GM12878 (cell line): ENCODE measurements at regions not wholly inside any gene's neighbourhood (a gene's known extent, or its start where the extent isn't known, plus 50 kb on each side); places are given as distances from the start of the nearest gene placed in this dataset.

Experiments used
- ATAC-seq: fragments of 200-7000 bp; cut with Tn5 transposase; 3 replicates; pipeline ENCODE4 v1.9.1; 2020; ENCODE audit warnings: mild to moderate bottlenecking, moderate library complexity
- BruUV-seq: library from RNA; stranded (reverse); fragments of 400-500 nt; replicated peaks from 2 replicates; lab custom pipeline; 2021; lab: Mats Ljungman, UMichigan
- CTCF ChIA-PET: fragments of 300-600 bp; sonication (Branson Sonifier 250); formaldehyde crosslinking; extraction: SDS; loops from one replicate; lab custom pipeline; 2021; ENCODE audit warnings: inconsistent platforms; lab: Yijun Ruan, JAX
- POLR2A ChIA-PET: fragments of 350-600 bp; formaldehyde crosslinking; extraction: SDS; loops from one replicate; lab custom pipeline; 2021; ENCODE audit warnings: inconsistent platforms; lab: Charles Lee
- RAD21 ChIA-PET: fragments of 300-600 bp; sonication (Branson Sonifier 250); formaldehyde crosslinking; loops from one replicate; lab custom pipeline; 2023; ENCODE audit warnings: antibody characterized with exemption; ENCODE audit not compliant: unreplicated experiment; lab: Charles Lee
- SMC1A ChIA-PET: fragments of 300-600 bp; sonication (Branson Sonifier 250); formaldehyde crosslinking; loops from one replicate; lab custom pipeline; 2023; ENCODE audit not compliant: unreplicated experiment, uncharacterized antibody; lab: Charles Lee
- DNase-seq: peaks from one replicate; pipeline ENCODE4 v3.0.0-alpha.2; 2011; ENCODE audit warnings: low read depth, low spot score
- FAIRE-seq: peaks from 3 replicates; lab custom pipeline; 2011; peaks lifted over from hg19 to GRCh38; lab: Jason Lieb, UNC
- H2AFZ ChIP-seq: 2 replicates; pipeline ENCODE4 v1.6.0; 2011; ENCODE audit warnings: low read depth, low read length, control low read depth; ENCODE audit not compliant: control insufficient read depth
- H3K27ac ChIP-seq: 2 replicates; pipeline ENCODE4 v1.5.1; 2011; ENCODE audit warnings: control low read depth; ENCODE audit not compliant: control insufficient read depth, insufficient read depth
- H3K27me3 ChIP-seq, 2 experiments: replicated peaks in 1 of 2; 2 replicates each; pipeline versions ENCODE4 v1.6.0 to v1.6.1; 2011; ENCODE audit warnings: low read length in 1 of 2; ENCODE audit not compliant: control insufficient read depth in 2 of 2, insufficient read depth in 2 of 2
- H3K36me3 ChIP-seq, 2 experiments: 2 replicates each; pipeline ENCODE4 v1.5.1; 2011; ENCODE audit warnings: low read length in 1 of 2; ENCODE audit not compliant: control insufficient read depth in 2 of 2, insufficient read depth in 2 of 2
- H3K4me1 ChIP-seq: 2 replicates; pipeline ENCODE4 v1.6.1; 2011; ENCODE audit warnings: mild to moderate bottlenecking, low read length, moderate library complexity, mixed read lengths; ENCODE audit not compliant: control insufficient read depth, insufficient read depth
- H3K4me2 ChIP-seq: 2 replicates; pipeline ENCODE4 v1.6.0; 2011; ENCODE audit warnings: control low read depth; ENCODE audit not compliant: control insufficient read depth, insufficient read depth
- H3K4me3 ChIP-seq: fragments of 200-600 bp; sonication (generic); 2 replicates; pipeline ENCODE4 v1.5.1; 2016
- H3K79me2 ChIP-seq: 2 replicates; pipeline ENCODE4 v1.6.0; 2011; ENCODE audit warnings: low read length; ENCODE audit not compliant: control insufficient read depth, insufficient read depth
- H3K9ac ChIP-seq: 2 replicates; pipeline ENCODE4 v1.8.0; 2011; ENCODE audit warnings: low read length, control low read depth, mixed read lengths; ENCODE audit not compliant: control insufficient read depth, insufficient read depth
- H3K9me3 ChIP-seq: replicated peaks from 3 replicates; pipeline ENCODE4 v1.5.1; 2011; ENCODE audit warnings: mild to moderate bottlenecking, low read length; ENCODE audit not compliant: control insufficient read depth, insufficient read depth
- H4K20me1 ChIP-seq: 2 replicates; pipeline ENCODE4 v1.6.0; 2011; ENCODE audit not compliant: control insufficient read depth, insufficient read depth
- BCL11A ChIP-seq: IDR thresholded peaks from 2 replicates; pipeline ENCODE4 v1.6.1; 2011; ENCODE audit warnings: low read depth, low read length
- ETV6 ChIP-seq, 2 experiments: fragments of 450-650 bp in 1 of 2; IDR thresholded peaks in 1 of 2; conservative IDR thresholded peaks in 1 of 2; 2 replicates each; pipeline ENCODE4 v1.6.1; 2014; ENCODE audit warnings: antibody characterized with exemption in 1 of 2, borderline replicate concordance in 1 of 2, low read depth in 1 of 2, mild to moderate bottlenecking in 1 of 2, moderate library complexity in 1 of 2
- HDAC6 ChIP-seq: fragments of 200-600 bp; sonication (generic); IDR thresholded peaks from one replicate; pipeline ENCODE4 v1.8.0; 2017; ENCODE audit warnings: antibody characterized with exemption; ENCODE audit not compliant: unreplicated experiment
- NR2C2 ChIP-seq: IDR thresholded peaks from 2 replicates; pipeline ENCODE4 v1.6.1; 2011; ENCODE audit warnings: borderline replicate concordance, low read depth; ENCODE audit not compliant: control insufficient read depth, insufficient read length
- POLR2A ChIP-seq: IDR thresholded peaks from 2 replicates; pipeline ENCODE4 v1.6.1; 2011; ENCODE audit warnings: low read depth, mild to moderate bottlenecking, low read length
- RB1 ChIP-seq: fragments of 450-650 bp; formaldehyde crosslinking; IDR thresholded peaks from 2 replicates; pipeline ENCODE4 v1.6.1; 2017; ENCODE audit warnings: mild to moderate bottlenecking, borderline replicate concordance
- RBBP5 ChIP-seq: fragments of 200-600 bp; sonication (generic); conservative IDR thresholded peaks from 2 replicates; pipeline ENCODE4 v1.6.1; 2016
- SMAD1 ChIP-seq: fragments of 450-650 bp; IDR thresholded peaks from 2 replicates; pipeline ENCODE4 v1.6.1; 2018; ENCODE audit warnings: mild to moderate bottlenecking, low read depth; ENCODE audit not compliant: partially characterized antibody
- STAT3 ChIP-seq: IDR thresholded peaks from 2 replicates; pipeline ENCODE4 v1.6.1; 2011; ENCODE audit warnings: low read depth, low read length, improper control_type of control experiment
- WGBS: methylation state at CpG from one replicate; pipeline ENCODE4 v1.1.6; 2016; ENCODE audit warnings: low lambda C conversion rate; ENCODE audit not compliant: insufficient replicate concordance, insufficient coverage; ENCODE audit errors: missing lambda C conversion rate; 5-methylcytosine and 5-hydroxymethylcytosine counted together
- in situ Hi-C: fragments of 300-500 bp; cut with MboI; formaldehyde crosslinking; loops from 9 replicates; pipeline ENCODE4 v1.14.3; 2018; ENCODE audit warnings: mixed read lengths
- intact Hi-C: fragments of 100-400 bp; cut with micrococcal nuclease; formaldehyde crosslinking; loops from one replicate; pipeline ENCODE4 v1.14.2; 2022; ENCODE audit not compliant: unreplicated experiment
- TF ChIP-seq, protein P1 (sequence below): IDR thresholded peaks from 2 replicates; pipeline ENCODE4 v1.6.1; 2011; ENCODE audit warnings: borderline replicate concordance, low read depth, mild to moderate bottlenecking, moderate library complexity, low read length; ENCODE audit not compliant: insufficient read depth, poor library complexity, severe bottlenecking
- TF ChIP-seq, protein P2 (sequence below): fragments of 450-650 bp; formaldehyde crosslinking; IDR thresholded peaks from 2 replicates; pipeline ENCODE4 v1.4.0; 2022; ENCODE audit warnings: mild to moderate bottlenecking, moderate library complexity
- TF ChIP-seq, protein P3 (sequence below): IDR thresholded peaks from 2 replicates; pipeline ENCODE4 v1.6.1; 2011; ENCODE audit warnings: mild to moderate bottlenecking, low read depth, low read length, moderate library complexity; ENCODE audit not compliant: insufficient replicate concordance
- TF ChIP-seq, protein P4 (sequence below): fragments of 150-350 bp; IDR thresholded peaks from 2 replicates; pipeline ENCODE4 v1.6.1; 2014; ENCODE audit warnings: mild to moderate bottlenecking, low read depth, low read length

DNA sequence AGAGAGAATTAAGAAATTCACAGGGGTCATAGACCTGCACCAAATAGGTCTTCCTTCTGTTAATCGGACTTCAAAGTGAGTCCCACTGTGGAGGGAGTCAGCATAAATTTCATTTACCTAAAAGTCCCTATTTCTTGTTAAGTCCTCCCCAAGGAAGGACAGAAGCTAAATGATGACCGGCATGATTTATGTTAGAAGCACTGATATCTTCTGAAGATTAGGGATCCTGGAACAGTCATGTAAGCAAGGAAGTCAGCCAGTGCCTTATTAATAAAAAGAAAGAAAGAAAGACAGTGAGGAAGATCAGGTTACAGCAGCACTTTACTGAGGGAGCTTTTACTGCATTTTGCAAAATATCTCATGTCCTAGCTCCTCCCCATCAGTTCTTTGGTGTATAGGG, 287.5 kb downstream of the FOXG1 start:
- no peak overlapping the region for H3K4me3 ChIP-seq
- DNase-seq (no peak), FAIRE-seq (no peak), ATAC-seq (no peak)
- no peak overlapping the region for H3K27ac ChIP-seq
- POLR2A ChIA-PET: no interaction called here
- H3K9ac ChIP-seq: no peak overlapping the region
- no peak overlapping the region for H2AFZ ChIP-seq
- WGBS: 14% methylated on average over 2 of the region's 2 CpGs
- no TSS peak for BruUV-seq
- no peaks in the 10 kb centered on the region for H4K20me1 ChIP-seq
- intact Hi-C loops (no loop called here), in situ Hi-C loops (no loop called here)
- H3K9me3 ChIP-seq: no peaks in the 10 kb centered on the region
- RAD21 ChIA-PET: no interaction called here
- H3K27me3 ChIP-seq: no peaks in the 10 kb centered on the region
- SMC1A ChIA-PET: no interaction called here
- H3K79me2 ChIP-seq: no peaks in the 10 kb centered on the region
- H3K36me3 ChIP-seq: no peaks in the 10 kb centered on the region
- CTCF ChIA-PET: no interaction called here
- H3K4me2 ChIP-seq: no peak overlapping the region
- no peaks in the 10 kb centered on the region for H3K4me1 ChIP-seq
- TF ChIP-seq NR2C2 (no peak), HDAC6 (no peak), POLR2A (no peak), BCL11A (no peak), RBBP5 (no peak), STAT3 (no peak), SMAD1 (no peak), RB1 (no peak), ETV6 (conservative IDR thresholded peaks at IDR 0.05 in 1 of 2, IDR thresholded peaks at IDR 0.05 in 1 of 2; ENCODE audit: borderline replicate concordance in 1 of 2, low read depth in 1 of 2) (no peak)
- TF ChIP-seq, protein P1, sequence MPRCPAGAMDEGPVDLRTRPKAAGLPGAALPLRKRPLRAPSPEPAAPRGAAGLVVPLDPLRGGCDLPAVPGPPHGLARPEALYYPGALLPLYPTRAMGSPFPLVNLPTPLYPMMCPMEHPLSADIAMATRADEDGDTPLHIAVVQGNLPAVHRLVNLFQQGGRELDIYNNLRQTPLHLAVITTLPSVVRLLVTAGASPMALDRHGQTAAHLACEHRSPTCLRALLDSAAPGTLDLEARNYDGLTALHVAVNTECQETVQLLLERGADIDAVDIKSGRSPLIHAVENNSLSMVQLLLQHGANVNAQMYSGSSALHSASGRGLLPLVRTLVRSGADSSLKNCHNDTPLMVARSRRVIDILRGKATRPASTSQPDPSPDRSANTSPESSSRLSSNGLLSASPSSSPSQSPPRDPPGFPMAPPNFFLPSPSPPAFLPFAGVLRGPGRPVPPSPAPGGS: no peak
- TF ChIP-seq, protein P2, sequence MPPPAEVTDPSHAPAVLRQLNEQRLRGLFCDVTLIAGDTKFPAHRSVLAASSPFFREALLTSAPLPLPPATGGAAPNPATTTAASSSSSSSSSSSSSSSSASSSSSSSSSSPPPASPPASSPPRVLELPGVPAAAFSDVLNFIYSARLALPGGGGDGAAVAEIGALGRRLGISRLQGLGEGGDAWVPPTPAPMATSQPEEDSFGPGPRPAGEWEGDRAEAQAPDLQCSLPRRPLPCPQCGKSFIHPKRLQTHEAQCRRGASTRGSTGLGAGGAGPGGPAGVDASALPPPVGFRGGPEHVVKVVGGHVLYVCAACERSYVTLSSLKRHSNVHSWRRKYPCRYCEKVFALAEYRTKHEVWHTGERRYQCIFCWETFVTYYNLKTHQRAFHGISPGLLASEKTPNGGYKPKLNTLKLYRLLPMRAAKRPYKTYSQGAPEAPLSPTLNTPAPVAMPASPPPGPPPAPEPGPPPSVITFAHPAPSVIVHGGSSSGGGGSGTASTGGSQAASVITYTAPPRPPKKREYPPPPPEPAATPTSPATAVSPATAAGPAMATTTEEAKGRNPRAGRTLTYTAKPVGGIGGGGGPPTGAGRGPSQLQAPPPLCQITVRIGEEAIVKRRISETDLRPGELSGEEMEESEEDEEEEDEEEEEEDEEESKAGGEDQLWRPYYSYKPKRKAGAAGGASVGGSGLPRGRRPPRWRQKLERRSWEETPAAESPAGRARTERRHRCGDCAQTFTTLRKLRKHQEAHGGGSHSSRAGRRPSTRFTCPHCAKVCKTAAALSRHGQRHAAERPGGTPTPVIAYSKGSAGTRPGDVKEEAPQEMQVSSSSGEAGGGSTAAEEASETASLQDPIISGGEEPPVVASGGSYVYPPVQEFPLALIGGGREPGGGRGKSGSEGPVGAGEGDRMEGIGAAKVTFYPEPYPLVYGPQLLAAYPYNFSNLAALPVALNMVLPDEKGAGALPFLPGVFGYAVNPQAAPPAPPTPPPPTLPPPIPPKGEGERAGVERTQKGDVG (CRISPR knock-in tag): no peak
- TF ChIP-seq, protein P3, sequence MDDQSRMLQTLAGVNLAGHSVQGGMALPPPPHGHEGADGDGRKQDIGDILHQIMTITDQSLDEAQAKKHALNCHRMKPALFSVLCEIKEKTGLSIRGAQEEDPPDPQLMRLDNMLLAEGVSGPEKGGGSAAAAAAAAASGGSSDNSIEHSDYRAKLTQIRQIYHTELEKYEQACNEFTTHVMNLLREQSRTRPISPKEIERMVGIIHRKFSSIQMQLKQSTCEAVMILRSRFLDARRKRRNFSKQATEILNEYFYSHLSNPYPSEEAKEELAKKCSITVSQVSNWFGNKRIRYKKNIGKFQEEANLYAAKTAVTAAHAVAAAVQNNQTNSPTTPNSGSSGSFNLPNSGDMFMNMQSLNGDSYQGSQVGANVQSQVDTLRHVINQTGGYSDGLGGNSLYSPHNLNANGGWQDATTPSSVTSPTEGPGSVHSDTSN: no peak
- TF ChIP-seq, protein P4, sequence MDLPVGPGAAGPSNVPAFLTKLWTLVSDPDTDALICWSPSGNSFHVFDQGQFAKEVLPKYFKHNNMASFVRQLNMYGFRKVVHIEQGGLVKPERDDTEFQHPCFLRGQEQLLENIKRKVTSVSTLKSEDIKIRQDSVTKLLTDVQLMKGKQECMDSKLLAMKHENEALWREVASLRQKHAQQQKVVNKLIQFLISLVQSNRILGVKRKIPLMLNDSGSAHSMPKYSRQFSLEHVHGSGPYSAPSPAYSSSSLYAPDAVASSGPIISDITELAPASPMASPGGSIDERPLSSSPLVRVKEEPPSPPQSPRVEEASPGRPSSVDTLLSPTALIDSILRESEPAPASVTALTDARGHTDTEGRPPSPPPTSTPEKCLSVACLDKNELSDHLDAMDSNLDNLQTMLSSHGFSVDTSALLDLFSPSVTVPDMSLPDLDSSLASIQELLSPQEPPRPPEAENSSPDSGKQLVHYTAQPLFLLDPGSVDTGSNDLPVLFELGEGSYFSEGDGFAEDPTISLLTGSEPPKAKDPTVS: no peak
